ENCODE measurements at regions not wholly inside any gene's neighbourhood (a gene's known extent, or its start where the extent isn't known, plus 50 kb on each side); places are given as distances from the start of the nearest gene placed in this dataset.
"Not testable (repeated sequence)": the region's sequence is repeated elsewhere in the genome, so short reads cannot be mapped to it uniquely, and the experiment has no call there.

- no peak for DNase-seq
Observed at GRCh38 chr1:195012995-195013394, 1595.2 kb downstream of the KCNT2 start.

DNA sequence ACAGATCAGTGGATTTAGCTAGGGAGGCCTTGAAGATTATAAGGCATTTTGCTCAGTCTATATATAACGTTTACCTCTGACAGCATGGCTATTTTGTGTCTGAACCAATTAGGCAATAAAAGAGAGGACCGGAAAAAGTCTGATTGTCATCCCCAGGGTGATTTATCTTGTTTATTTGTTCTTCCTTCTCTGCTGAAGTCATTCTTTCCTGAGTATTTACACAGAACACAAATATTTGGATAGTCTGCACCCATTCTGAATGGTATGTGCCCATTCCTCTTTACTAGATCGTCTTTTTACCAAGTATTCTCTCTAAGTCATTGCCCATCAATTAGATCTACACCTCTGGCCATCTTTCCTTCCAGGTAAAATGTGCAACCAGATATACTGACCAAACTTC lies 1602.9 kb downstream of the KCNT2 start:
- no peak for DNase-seq

DNA sequence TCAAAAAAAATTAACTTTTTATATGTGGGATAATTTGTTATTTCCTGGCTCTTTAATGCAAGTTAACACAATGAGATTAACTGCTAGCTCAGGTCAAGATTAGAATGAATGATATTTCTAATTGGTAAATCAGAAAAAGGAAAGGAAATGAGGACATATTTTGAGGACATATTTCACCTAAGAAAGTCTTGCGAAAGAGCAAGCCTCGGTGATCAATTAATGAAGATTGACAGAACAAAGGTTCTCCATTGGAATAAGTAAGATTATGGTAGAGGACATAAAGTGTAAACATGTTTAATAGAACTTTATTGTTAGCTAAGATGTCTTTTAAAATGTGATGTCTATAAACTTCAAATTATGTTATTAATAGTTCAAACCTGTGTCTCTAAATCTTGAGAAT lies 1617.8 kb downstream of the KCNT2 start:
- no peak for DNase-seq

GRCh38 chr1:194975913-194976312 lies 1632.3 kb downstream of the KCNT2 start:
- no peak for DNase-seq

DNA sequence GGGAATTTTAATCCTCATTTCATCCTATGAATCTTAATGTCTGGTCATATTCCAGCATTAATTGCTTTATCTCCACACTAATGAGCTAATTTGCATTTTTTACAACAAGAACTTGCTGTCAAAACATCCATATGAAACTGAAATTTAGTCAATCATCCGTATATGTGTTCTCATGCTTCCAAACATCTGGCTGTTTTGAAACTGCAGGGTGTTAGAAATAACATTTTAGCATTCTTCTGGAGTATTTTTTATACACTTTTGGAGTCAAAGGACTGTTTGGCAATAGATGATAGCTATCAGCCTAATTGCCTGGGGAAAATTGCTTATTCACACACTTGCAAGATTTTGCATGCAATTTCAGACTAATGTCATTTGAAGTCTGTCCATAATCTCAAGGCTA lies 1639.3 kb downstream of the KCNT2 start:
- no peak for DNase-seq

- DNase-seq: no peak
Observed at GRCh38 chr1:194959795-194960194, 1648.4 kb downstream of the KCNT2 start.

DNA sequence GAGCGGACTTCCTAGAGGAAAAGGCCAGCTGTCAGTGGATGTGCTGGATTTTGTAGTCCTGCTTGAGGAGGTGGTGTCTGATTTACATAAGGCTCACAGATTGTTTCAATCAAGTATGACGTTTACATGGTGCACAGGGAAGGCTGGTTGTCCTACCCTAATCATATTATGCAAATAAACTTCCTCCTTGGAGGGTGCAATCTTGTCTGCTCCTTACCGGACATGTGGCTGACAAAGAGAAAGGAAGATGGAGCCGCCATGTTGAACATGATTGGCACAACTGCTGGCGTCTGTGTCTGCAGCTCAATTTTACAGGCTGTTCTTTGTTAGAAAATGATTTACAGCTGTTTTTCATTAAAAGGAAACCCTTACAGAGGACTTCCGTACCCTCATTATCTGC lies 1656.1 kb downstream of the KCNT2 start:
- no peak for DNase-seq

DNA sequence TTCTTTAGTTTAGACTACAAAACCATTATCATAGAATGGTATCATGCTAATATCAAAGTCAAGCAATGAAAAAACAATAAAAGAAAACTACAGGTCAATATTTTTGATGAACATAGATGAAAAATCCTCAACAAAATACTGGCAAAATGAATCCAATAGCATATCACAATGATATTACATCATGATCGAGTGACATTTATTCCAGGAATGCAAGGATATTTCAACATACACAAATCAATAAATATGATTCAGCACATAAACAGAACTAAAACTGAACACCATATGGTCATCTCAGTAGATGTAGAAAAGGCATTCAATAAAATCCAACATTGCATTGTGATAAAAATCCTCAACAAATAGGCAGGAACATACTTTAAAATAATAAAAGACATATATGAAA lies 1657.7 kb downstream of the KCNT2 start:
- no peak for DNase-seq

GRCh38 chr1:194940336-194941030 lies 1667.8 kb downstream of the KCNT2 start:
- no peak for DNase-seq

GRCh38 chr1:194935864-194936263 lies 1672.4 kb downstream of the KCNT2 start:
- no peak for DNase-seq

GRCh38 chr1:194931166-194931565 lies 1677.1 kb downstream of the KCNT2 start:
- DNase-seq: no peak

GRCh38 chr1:194930132-194930531 lies 1678.1 kb downstream of the KCNT2 start:
- no peak for DNase-seq

DNA sequence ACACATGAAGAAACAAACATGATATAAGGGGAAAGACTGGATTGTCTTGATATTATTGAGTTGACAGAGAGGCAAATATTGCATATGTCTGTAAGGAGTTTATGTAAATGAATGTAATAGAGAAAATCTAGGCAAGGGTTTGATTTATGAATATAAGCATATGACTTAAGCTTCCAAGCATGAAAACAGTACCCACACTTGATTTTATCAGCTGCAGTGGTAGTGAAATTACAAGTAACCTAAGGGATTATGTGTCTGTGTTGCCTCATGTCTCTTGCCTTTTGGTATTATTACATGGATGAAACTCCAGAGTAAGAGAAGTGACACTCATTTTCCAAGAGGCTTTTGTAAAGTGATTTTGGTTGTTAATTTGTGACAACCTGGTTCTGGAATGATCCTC lies 1678.9 kb downstream of the KCNT2 start:
- DNase-seq: no peak

GRCh38 chr1:194919146-194919545 lies 1689.1 kb downstream of the KCNT2 start:
- DNase-seq: no peak

GRCh38 chr1:194917769-194918168 lies 1690.5 kb downstream of the KCNT2 start:
- DNase-seq: no peak

DNA sequence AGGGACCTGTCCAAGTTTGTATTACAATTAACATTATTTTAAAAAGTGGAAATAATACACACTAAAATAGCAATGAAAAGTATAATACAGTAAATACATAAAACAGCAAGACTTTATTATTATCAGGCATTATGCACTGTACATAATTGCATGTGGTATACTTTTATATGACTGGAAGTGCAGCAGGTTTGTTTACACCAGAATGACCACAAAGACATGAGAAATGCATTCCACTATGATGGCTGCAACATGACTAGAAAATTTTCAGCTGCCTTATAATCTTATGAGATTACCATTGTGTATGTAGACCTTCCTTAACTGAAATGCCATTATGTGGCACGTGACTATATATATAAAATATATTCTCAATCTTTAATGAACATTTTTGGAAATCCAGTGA lies 1699.6 kb downstream of the KCNT2 start:
- DNase-seq: no peak

DNA sequence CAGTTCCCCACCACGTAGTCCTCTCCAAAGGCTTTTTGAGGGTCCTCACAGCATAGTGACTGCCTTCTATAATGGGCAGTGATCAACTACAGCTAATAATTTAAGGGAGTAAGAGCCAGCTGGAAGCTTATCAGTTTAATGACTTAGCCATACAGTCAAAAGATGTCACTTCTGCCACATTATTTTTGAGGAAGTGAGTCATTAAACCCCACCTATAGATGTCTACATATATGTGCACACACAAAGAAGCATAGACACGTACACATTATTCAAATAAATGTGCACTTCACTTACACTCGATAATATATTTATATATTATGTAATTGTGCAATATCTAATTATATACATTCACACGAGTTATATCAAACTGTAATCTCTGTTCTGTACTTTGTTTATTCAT lies 1704.7 kb downstream of the KCNT2 start:
- DNase-seq: no peak

DNA sequence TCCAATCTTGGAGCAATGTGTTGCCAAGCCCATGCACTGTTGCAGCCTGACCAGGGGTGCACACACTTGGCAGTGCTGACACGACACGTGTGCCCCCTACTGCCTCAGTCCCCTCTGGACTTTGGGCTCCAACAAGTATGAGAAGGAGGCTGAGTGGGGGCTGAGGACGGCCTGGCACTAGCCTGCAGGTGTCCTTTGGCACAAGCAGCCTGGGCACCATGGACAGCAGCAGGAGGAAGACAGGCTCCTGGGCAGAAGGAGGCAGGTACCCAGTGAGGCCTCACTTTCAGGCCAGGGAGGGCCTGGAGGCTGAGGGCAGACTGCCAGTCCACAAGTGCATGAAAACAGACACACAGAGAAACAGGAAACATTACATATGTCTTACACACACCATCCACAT lies 1702.9 kb upstream of the B3GALT2 start:
- DNase-seq: no peak

GRCh38 chr1:194870860-194871259 lies 1684.4 kb upstream of the B3GALT2 start:
- DNase-seq: no peak

DNA sequence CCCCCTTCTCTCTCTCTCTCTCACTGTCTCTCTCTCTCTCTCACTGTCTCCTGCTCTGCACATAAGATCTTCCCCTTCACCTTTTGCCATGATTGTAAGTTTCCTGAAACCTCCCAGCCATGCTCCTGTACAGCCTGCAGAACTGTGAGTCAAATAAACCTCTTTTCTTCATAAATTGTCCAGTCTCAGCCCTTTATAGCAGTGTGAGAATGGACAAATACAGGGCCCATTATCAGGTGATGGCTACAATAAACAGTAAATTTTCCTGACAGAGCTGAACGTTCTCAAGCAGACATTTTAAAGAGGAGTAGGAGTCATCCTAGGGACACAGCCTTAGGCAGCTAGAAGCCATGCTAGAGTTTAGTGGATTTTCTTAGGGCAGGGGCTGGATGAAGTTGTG lies 1679.7 kb upstream of the B3GALT2 start:
- no peak for DNase-seq

DNA sequence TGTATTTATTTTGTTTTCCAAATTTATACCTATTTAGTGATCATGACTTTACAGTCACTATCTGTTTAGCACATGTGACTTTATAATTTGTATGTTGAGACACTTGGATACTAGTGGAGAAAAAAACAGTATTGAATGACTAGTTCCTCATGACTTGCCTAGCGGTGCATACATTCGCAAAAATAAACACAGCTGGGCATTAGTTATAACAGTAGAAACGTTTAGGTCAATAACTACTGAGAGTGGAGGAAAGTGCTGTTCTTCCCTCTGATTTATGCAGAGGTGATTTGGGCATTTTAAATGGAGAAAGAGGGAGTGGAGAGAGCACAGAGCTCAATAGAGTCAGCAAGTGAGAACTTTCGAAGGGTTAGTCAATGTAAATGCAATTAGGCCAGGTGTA lies 1679.0 kb upstream of the B3GALT2 start:
- no peak for DNase-seq

DNA sequence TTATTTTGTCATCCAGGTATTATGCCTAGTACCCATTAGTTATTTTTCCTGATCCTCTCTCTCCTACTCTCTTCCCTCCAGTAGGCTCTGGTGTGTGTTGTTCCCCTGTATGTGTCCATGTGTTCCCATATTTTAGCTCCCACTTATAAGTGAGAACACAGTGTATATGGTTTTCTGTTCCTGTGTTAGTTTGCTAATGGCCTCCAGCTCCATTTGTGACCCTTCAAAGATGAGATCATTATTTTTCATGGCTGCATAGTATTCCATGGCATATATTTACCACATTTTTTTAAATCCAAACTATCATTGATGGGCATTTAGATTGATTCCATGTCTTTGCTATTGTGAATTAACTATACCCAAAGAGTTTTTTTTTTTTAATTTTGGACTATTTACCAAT lies 1675.7 kb upstream of the B3GALT2 start:
- no peak for DNase-seq

GRCh38 chr1:194860248-194861201 lies 1674.1 kb upstream of the B3GALT2 start:
- no peak for DNase-seq

GRCh38 chr1:194859481-194860154 lies 1673.2 kb upstream of the B3GALT2 start:
- not testable (repeated sequence) for DNase-seq
